H1 (cell line): ENCODE measurements at regions not wholly inside any gene's neighbourhood (a gene's known extent, or its start where the extent isn't known, plus 50 kb on each side); places are given as distances from the start of the nearest gene placed in this dataset.

Source experiments
- CHD2 ChIP-seq: IDR thresholded peaks from 2 replicates; pipeline ENCODE4 v1.6.1; 2012; ENCODE audit warnings: low read length, improper control_type of control experiment
- TF ChIP-seq, protein P1 (sequence below), 3 experiments: IDR thresholded peaks; 1 replicate in 2 of 3; 2 replicates in 1 of 3; pipeline versions ENCODE4 v1.5.1 to v1.6.1; 2011; ENCODE audit warnings: low read length in 3 of 3, mild to moderate bottlenecking in 3 of 3, inconsistent platforms in 2 of 3, low read depth in 1 of 3, moderate library complexity in 1 of 3; ENCODE audit not compliant: insufficient read depth in 1 of 3; ENCODE audit errors: control extremely low read depth in 1 of 3

- TF ChIP-seq, protein P1, sequence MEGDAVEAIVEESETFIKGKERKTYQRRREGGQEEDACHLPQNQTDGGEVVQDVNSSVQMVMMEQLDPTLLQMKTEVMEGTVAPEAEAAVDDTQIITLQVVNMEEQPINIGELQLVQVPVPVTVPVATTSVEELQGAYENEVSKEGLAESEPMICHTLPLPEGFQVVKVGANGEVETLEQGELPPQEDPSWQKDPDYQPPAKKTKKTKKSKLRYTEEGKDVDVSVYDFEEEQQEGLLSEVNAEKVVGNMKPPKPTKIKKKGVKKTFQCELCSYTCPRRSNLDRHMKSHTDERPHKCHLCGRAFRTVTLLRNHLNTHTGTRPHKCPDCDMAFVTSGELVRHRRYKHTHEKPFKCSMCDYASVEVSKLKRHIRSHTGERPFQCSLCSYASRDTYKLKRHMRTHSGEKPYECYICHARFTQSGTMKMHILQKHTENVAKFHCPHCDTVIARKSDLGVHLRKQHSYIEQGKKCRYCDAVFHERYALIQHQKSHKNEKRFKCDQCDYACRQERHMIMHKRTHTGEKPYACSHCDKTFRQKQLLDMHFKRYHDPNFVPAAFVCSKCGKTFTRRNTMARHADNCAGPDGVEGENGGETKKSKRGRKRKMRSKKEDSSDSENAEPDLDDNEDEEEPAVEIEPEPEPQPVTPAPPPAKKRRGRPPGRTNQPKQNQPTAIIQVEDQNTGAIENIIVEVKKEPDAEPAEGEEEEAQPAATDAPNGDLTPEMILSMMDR (IDR thresholded peaks at IDR 0.05; ENCODE audit: control extremely low read depth in 1 of 3, insufficient read depth in 1 of 3, low read depth in 1 of 3, low read length in 3 of 3): no peak
- no peak for TF ChIP-seq CHD2
These were observed 461.4 kb downstream of the SPATA31D1 start for GRCh38 chr9:82449986-82450385.
